ENCODE measurements at regions not wholly inside any gene's neighbourhood (a gene's known extent, or its start where the extent isn't known, plus 50 kb on each side); places are given as distances from the start of the nearest gene placed in this dataset.

DNA sequence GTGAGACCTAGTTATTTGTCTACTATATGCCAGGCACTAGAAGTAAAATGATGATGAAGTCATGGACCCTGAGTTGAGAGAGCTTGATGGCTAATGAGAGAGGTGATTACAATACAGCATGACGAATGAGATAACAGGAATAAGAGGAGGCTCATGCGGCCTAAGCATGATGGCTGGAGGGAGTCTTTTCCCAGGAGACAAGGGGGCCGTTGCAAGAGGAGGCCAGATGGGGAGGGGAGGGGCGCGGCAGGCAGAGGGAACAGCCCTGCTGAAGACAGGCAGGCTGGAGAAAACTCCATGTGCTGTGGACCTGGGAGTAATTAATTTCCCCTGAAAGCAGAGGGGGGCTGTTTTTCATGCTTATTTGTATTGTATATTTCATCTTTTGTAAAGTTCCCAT, 144.7 kb upstream of the RFLNA start:
- Histone ChIP-seq H3K27ac (ENCODE audit: extremely low read depth, low read depth, low read length) (no peak overlapping the region), H3K9me3 (replicated peaks; ENCODE audit: control insufficient read depth, insufficient read depth, low read depth, low read length) (no peaks in the 10 kb centered on the region; the same call in 1 of the 2 replicates), H3K27me3 (ENCODE audit: control insufficient read depth in 2 of 2, insufficient read depth in 2 of 2, low read length in 2 of 2) (peaks cover 9 to 58% of the 10 kb centered on the region in 2 experiments; a peak in 4 of 5 replicates), H4K20me1 (replicated peaks; ENCODE audit: control insufficient read depth, insufficient read depth, low read length) (no peaks in the 10 kb centered on the region), H3K4me1 (replicated peaks in 1 of 2; ENCODE audit: control insufficient read depth in 2 of 2, insufficient read depth in 2 of 2, low read length in 2 of 2) (no peaks in the 10 kb centered on the region; a peak in 1 of 5 replicates), H3K9me1 (ENCODE audit: control insufficient read depth, insufficient read depth, low read length) (no peaks in the 10 kb centered on the region), H3K9ac (ENCODE audit: insufficient read depth in 1 of 2, low read depth in 2 of 2, low read length in 2 of 2) (no peak overlapping the region), H3K36me3 (ENCODE audit: control insufficient read depth, insufficient read depth, low read length) (no peaks in the 10 kb centered on the region), H3K79me2 (ENCODE audit: control insufficient read depth, insufficient read depth, low read length) (no peaks in the 10 kb centered on the region), H3K4me3 (no peak overlapping the region), H2AFZ (ENCODE audit: low read depth, low read length) (no peak overlapping the region), H3K4me2 (ENCODE audit: insufficient read depth, low read length) (no peak overlapping the region)
- TF ChIP-seq HEY1 (CRISPR knock-in tag; IDR thresholded peaks at IDR 0.05; ENCODE audit: borderline replicate concordance) (no peak), ZNF592 (IDR thresholded peaks at IDR 0.05) (no peak), ZNF780A (CRISPR knock-in tag; IDR thresholded peaks at IDR 0.05) (no peak), ZNF586 (CRISPR knock-in tag; conservative IDR thresholded peaks at IDR 0.05) (no peak), RAD51 (IDR thresholded peaks at IDR 0.05; ENCODE audit: borderline replicate concordance, low read depth) (no peak), NR2F6 (CRISPR knock-in tag; IDR thresholded peaks at IDR 0.05) (no peak), ZNF644 (tag; IDR thresholded peaks at IDR 0.05; ENCODE audit: low read depth) (no peak), NFIC (IDR thresholded peaks at IDR 0.05) (no peak), MCM5 (IDR thresholded peaks at IDR 0.05; ENCODE audit: low read depth) (no peak)
- ATAC-seq (no peak), FAIRE-seq (no peak), DNase-seq (ENCODE audit: extremely low read depth in 1 of 4, low spot score in 3 of 4) (no peak)
- CTCF ChIA-PET (ENCODE audit: low intra/inter-chr PET ratio) = no interaction called here
- 0% methylated on average over 5 of the region's 5 CpGs for WGBS (ENCODE audit: insufficient coverage, low coverage, missing lambda C conversion rate)
- BruUV-seq (replicated peaks) = no TSS peak
- intact Hi-C loops (cut with micrococcal nuclease) = no loop called here
- in situ Hi-C loops (cut with MboI) = no loop called here
- POLR2A ChIA-PET = interaction anchor here (1.0 kb wide), 1 partner anchor 40 kb away, joined by 3 read pairs; no protein-coding TSS in a partner anchor
